Cardiac fibroblast (primary cell): ENCODE measurements at regions not wholly inside any gene's neighbourhood (a gene's known extent, or its start where the extent isn't known, plus 50 kb on each side); places are given as distances from the start of the nearest gene placed in this dataset.

Source experiments
- DNase-seq, 2 donors: peaks; one replicate each; pipeline versions ENCODE4 v3.0.0 to v3.0.0-alpha.2; 2010; ENCODE audit warnings: low read depth in 2 of 2
- H3K4me3 ChIP-seq, 2 donors: replicated peaks in 1 of 2; 1 replicate in 1 of 2; 2 replicates in 1 of 2; pipeline ENCODE4 v1.5.1; 2011; ENCODE audit warnings: low read depth in 2 of 2, low read length in 2 of 2, mild to moderate bottlenecking in 2 of 2, moderate library complexity in 1 of 2
- CTCF ChIP-seq: IDR thresholded peaks from one replicate; pipeline ENCODE4 v1.5.1; 2011; ENCODE audit warnings: low read depth, mild to moderate bottlenecking, low read length, inconsistent platforms

- DNase-seq, result peak; percentile 66 to 71
- H3K4me3 ChIP-seq, result no peak overlapping the region
- TF ChIP-seq CTCF, result peak; percentile 89
Measured at GRCh38 chr6:30396833-30397479, 52.0 kb downstream of the RPP21 start.

- H3K4me3 ChIP-seq, result no peak overlapping the region
- no peak for DNase-seq
- no peak for TF ChIP-seq CTCF
Measured at GRCh38 chr6:30397697-30398096, 52.7 kb downstream of the RPP21 start.

GRCh38 chr6:30399390-30400058 is 54.6 kb downstream of the RPP21 start:
- no peak overlapping the region for H3K4me3 ChIP-seq
- no peak for TF ChIP-seq CTCF
- peak in 1 of 2 donors; percentile 57 for DNase-seq

GRCh38 chr6:30405934-30406333 is 61.0 kb downstream of the RPP21 start:
- no peak overlapping the region for H3K4me3 ChIP-seq
- no peak for TF ChIP-seq CTCF
- DNase-seq, result no peak

GRCh38 chr6:30409184-30409583 is 64.2 kb downstream of the RPP21 start:
- no peak overlapping the region for H3K4me3 ChIP-seq
- DNase-seq, result no peak
- no peak for TF ChIP-seq CTCF

- DNase-seq, result peak; percentile 54 to 58
- no peak overlapping the region for H3K4me3 ChIP-seq
Measured at GRCh38 chr6:30411515-30412207, 66.7 kb downstream of the RPP21 start.

More at GRCh38 chr6:30411515-30412207, 66.7 kb downstream of the RPP21 start:
- peak; percentile 89 for TF ChIP-seq CTCF
